ENCODE measurements at regions not wholly inside any gene's neighbourhood (a gene's known extent, or its start where the extent isn't known, plus 50 kb on each side); places are given as distances from the start of the nearest gene placed in this dataset.

DNA sequence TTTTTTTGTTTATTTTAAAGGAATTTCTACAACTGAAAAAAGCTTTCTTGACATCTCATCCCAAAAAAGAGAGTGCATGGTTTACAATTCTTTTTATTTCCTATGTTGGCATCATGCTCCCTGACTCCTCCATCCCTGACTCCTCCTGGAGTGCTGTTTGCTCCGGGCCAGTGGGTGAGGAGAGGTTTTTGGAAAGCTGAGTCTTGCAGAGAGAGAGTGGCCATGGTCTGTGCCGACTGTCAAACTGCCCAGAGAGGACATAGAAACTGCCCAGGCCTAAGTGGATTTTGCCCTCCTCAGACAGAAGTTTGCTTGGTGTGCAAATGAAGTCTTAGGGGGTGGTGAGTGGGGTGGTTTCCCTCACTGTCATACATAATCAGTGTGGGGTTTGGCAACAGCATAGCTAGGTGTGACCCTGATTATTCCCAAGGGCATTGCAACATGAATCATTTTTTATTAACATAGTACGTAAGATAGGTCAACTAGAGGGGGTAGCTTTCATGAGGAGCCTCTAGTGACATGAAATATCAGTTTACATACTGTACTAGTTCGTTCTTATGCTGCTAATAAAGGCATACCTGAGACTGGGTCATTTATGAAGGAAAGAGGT is 179.8 kb upstream of the UBL3 start:
- no peak for DNase-seq (ENCODE audit: low read depth)

DNA sequence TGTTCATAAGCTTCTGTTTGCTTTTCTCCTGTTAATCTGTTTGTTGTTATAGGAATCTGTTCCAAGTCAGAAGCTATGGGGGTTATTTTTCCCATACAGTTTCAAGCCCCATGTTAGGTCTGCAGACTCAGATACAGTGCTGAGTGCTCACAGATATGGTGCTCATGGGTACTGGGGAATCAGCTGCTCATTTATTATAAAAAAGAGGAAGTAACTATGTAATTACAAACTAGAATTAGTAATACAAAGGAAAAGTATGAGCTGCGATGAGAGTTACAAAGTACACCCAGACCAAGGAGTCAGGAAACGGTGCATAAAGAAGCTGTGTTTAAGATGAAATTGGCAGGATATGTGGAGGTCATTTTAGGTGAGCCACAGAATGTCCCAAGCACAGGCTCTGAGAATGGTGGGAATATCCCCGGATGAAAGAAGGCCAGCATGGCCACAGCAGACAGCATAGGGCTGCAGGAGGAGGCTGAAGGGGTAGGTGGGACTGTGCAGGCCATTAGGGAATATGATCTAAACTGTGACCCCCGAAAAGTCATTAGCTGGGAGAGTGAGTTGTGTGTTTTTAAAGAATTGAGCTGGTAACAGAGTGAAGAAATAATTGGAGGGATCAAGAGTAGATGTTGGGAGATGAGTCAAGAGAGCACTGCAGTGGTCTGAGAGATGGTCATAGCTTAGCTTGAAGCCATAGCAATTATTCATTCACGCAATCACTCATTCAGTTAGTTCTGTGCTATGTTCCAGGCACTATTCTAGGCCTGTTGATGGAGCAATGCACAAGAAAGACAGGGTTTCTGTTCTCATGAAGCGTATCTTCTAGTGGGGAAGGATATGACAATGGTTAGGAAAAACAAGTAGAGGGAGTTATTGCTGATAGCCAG is 177.4 kb upstream of the UBL3 start:
- DNase-seq (ENCODE audit: low read depth) = no peak

DNA sequence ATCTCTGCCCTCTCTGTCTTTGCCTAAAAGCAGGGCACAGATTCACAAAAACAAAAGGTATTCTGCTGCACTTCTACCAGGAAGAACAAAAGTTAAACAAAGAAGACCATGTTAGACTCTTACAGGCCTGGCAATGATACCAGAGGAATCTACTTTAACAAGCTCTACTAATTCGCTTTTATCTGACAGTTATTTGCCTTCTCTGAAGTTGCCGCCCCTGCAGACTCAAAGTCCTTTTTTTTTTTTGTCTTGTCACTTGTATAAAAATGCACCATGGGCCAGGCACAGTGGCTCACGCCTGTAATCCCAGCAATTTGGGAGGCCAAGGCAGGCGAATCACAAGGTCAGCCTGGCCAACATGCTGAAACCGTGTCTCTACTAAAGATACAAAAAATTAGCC is 176.5 kb upstream of the UBL3 start:
- no peak for DNase-seq (ENCODE audit: low read depth)

DNA sequence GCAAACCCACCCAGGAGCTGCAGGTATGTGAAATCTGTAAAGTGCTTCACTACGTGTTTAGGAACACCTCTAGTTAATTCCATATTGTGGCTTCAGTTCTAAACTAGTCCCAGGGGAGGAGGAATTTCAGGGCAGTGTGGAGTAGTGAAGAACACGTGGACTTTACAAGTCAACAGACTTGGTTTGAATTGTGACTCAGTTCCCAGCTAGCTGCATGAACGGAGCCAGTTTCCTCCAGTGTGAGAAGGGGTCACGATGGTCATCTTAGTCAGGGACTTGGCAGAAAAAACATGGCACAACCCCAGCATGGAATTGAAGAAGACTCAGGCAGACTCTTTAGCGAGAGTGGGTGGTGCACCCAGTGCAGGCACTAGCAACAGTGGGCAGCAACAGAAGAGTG is 175.7 kb upstream of the UBL3 start:
- peak; percentile 57 for DNase-seq (ENCODE audit: low read depth)

DNA sequence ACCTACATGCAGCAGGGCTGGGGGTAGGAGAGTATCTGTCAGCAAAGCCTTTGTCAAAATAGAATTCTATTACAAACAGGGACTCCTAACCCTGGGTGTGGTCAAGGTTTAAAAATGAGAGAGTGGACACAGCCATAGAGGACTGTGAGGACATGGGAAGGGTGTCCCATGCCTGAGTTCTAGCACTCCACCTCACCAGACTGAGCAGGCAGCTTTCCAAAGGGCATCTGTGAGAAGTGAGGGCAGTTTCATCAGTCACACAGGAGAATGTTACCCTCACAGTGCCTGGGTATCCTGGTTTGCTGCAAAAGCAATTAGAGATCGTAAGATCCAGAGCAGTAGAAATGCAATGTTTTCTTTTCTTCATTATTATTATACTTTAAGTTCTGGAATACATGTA is 174.9 kb upstream of the UBL3 start:
- DNase-seq (ENCODE audit: low read depth) = no peak

DNA sequence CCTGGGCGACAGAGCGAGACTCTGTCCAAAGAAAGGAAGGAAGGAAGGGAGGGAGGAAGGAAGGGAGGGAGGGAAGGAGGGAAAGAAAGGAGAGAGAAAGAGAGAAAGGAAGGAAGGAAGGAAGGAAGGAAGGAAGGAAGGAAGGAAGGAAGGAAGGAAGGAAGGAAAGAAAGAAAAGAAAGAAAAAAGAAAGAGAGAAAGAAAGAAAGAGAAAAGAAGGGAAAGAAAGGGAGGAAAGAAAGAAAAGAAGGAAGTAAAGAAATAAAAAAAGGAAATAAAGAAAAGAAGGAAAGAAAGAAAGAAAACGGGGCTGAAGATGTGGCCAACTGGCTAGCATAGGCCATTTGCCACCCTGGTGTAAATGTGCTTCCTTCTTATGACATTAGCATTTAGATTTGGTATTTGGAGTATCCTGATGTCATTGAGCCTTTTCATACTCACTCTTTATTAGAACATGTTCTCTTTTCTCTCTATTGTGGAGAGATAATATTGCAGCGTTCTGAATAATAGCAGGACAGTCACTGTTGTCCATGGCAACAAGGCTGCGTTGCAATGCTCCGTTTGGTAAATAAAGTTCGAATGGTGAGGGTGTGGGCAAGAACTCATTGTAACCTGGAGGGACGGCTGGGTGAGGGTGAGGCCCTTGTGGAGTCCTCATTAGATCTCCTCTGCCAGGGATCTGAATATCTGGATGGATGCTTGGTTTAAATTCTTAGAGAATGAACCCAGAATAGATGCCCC is 173.9 kb upstream of the UBL3 start:
- no peak for DNase-seq (ENCODE audit: low read depth)

DNA sequence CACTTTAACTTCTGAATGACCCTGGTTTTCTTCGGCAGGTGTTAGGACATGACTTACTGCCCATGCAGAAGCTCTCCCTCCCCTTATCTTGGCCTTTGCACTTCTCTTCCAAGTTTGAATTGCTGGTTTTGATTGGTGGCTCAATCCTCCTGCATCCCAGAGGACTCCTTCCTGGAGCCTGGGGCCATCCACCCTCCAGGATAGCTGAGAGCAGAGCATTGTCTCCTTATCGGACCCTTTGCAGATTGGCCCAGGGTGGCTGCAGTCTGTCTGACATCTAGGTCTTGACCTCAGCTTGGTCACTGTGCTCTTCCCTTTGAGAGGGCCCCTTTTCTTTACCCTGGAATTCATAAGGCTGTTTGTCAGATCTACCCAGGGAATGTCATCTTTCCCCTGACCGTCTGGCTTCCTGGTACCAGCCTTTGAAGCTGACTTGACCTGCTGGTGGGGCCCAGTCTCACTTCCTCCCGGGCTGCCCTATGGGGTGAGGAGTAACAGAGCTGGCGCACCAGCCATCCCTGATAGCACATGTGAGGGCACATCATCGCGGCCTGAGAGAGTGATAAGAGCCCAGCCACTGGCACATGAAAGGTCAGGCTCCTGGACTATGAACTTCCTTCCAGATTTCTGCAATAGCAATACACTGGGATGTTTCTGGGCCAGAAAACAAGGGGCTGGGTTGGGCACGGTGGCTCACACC is 172.9 kb upstream of the UBL3 start:
- DNase-seq (ENCODE audit: low read depth) = no peak

DNA sequence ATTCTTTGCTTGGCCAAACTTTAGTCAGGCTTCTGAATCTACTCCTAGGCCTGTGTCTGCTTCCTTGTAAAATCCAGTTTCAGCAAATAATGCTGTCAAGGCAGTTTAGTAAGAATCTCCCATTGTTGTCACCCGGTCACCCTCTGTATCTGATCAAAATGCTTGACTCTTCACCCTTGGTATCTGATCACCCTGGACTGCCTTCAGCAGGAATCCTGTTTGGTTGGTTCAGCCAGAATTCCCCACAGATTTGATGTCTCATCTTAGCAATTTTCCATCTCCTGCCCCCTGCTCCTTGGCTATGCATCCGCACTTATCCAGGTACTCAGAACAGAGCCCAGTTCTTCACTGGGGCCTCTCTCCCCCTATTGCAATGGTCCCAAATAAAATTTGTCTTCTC is 172.4 kb upstream of the UBL3 start:
- DNase-seq (ENCODE audit: low read depth) = no peak

DNA sequence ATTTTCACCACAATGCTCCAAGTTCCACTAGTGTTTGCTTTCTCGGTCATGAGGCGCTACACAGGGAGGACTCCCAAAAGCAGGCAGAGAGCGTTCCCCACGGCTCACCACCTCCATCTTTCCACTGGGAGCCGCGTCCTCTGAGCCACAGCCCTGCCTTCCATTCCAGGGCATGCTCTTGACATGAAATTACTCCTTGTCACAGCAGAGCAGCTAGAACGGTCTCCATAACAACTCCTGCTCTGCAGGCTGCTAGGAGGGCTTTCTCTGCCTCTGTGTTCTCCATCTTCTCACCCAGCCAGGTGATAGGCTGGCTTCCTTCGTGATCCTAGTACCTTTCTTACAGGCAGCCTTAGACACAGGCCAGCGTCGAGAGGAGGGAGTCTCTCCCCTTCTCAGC is 171.8 kb upstream of the UBL3 start:
- no peak for DNase-seq (ENCODE audit: low read depth)

DNA sequence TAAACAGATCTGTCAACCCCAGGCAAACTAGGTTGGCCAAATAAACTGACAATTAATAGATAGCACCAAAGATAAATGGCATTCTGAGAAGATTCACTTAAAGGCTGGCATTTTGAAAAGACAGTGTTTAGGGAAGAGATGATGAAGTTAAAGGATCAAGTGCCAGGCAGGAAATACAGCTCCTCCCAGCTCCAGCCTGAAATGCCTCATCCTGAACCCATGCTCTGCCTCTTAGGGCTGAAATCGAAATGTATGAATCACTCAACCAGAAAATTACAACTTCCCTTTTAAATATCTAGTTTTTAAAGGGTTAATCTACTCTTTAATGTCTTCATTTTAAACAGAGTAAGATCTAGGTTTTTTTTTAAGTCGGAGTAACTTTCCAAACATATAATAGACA is 171.2 kb upstream of the UBL3 start:
- no peak for DNase-seq (ENCODE audit: low read depth)

DNA sequence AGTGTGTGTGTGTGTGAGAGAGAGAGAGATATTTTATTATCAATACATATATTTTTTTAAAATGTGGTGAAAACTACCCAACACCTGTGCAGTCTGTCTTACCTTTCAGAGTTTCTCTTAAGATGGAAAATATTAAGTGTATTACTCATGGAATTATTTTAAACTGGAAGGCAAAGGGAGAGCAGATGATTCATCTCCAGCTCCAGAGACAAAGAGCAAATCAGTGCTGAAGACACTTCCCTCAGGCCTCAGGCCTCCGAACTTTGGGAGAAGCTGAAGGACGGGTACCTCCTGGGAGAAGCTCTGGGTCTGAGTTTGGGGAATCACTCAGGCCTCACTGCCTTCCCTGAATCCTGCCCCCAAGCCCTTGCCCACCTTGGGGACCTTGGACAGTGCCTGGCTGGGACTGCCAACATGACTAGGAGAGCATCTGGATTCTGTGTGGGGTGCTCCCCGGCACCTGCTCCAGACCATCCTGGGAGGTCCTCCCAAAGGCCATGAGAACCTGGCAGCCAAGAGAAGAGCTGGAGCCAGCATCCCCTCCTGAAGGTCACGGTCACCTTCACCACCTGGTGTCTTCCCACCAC is 170.4 kb upstream of the UBL3 start:
- no peak for DNase-seq (ENCODE audit: low read depth)

DNA sequence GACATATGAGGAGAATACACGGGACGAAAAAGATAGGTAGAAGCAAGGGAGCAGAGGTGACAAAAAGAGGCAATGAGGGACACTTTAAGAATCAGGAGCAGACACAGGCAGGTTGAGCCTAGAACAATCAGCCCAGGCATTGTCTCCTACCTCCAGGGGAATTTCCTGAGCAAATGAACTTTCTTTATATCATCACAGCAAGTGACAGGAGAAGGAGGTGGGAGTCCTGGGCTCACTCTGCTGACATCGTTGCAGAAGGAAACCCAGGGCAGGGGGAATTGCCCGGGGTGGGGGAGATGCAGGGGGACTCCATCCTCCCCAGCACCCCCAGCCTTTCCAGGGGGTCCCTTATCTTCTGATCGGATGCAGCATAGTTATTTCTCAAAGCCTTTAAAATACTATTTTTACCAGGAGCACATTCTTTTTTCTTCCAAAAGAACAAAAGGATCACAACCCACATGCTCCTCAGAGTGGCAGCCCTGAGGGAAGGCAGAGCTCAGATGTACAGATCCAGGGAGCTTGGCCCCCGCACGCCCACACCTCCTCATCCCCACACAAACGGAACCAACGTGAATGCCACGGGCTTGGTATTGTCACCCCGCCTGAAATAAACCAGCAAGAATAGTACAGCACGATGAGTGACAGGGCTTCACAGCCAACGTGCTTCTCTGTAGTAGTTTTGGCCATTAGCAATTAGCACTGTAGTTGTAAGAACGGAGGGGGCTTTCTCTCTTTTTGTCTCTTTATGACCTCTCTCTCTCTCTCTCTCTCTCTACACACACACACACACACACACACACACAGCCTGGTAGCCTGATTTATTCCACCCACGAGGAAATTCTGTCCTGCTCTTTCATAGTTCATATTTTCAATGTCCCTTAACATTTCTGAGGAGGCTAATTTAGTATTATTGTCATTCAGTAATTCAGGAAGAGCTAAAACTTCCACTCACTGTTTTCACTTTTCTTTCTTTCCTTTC is 169.5 kb upstream of the UBL3 start:
- DNase-seq (ENCODE audit: low read depth) = no peak

DNA sequence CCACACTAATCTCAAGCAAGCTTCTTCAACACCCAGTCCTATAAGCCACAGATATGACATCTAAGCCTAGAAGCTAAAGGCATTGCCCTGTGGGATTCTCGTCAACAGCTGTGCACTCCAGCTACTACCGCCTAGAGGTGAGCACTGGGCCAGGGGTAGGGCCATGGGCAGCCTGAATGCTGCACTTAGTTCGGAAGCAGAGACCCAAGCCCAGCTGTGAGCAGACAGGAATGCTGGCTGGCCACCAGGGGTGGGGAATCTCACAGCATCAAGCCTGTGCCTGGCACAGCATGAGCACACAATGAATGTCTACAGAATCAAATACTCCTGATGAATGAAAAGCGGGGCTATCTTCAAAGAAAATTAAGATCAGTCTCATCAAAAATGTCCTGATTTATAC is 167.5 kb upstream of the UBL3 start:
- no peak for DNase-seq (ENCODE audit: low read depth)

DNA sequence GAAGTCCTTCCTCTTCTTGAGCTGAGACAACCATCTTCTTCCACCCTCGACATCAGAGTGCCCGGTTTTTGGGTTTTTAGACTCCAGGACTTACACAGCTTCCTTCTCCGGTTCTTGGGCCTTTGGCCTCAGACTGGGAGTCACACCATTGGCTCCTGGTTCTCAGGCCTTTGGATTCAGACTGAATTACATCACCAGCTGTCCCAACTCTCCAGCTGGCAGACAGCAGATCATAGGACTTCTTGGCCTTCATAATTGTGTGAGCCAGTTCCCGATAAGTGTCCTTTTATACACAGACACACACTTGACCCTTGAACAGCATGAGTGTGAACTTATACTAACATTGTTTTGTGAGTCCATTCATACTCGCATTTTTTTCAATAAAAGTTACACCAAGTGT is 166.0 kb upstream of the UBL3 start:
- DNase-seq (ENCODE audit: low read depth) = no peak

DNA sequence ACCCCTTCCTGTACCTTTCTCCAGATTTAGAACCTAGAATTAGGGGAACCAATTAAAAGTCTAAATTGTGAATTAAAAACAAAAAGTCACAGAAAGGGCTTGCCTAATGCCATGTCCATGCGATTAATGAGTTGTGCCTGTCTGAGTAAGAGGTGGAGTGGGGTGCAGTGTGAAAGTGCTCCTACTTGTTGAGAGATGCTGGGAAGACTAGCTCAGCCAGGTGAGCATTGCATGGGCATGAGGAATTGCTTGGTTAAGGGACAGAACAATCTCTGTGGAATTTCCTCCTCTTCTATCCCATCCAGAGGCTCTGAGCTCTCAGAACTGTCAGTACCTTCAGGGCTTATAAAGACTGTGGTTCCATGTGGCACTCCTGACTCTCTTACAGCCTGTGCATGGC is 159.0 kb upstream of the UBL3 start:
- no peak for DNase-seq (ENCODE audit: low read depth)

DNA sequence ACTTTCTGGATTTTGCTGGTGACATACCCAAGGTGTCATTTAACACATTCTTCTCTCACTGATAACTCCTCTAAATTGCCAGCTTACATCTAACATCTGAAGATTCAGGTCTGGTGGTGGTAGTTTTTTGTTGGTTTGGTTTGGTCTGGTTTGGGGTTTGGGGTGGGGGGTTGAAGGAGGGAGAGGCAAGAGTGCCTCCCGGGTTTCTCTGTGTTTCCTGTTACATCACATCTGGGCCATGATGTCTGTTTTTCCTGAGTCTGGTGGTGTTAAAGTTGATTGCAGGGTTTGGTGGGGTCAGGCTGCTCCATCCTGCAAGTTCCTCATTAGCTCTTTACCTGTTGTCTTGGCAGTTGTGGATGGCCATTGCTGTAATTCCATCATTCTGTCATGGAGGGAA is 155.8 kb upstream of the UBL3 start:
- DNase-seq (ENCODE audit: low read depth) = no peak

DNA sequence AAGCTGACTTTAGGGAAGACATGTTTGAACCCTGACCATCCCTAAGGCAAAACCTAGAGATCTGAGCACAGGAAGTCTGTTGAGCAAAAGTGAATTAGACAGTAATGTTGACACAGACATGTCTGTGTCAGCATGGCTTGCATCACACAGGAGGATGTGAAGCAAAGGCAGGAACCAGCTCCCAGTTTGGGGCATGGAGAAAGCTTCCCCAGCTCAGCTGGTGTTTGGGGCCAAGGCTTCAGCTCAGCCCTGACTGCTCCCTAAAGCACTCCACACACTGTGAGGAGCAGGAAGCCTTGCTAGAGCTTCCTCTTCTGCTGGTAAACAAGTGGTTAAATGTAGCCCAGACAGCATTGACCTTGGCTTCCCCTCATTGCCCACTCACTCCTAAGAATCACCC is 153.8 kb upstream of the UBL3 start:
- DNase-seq (ENCODE audit: low read depth) = no peak

DNA sequence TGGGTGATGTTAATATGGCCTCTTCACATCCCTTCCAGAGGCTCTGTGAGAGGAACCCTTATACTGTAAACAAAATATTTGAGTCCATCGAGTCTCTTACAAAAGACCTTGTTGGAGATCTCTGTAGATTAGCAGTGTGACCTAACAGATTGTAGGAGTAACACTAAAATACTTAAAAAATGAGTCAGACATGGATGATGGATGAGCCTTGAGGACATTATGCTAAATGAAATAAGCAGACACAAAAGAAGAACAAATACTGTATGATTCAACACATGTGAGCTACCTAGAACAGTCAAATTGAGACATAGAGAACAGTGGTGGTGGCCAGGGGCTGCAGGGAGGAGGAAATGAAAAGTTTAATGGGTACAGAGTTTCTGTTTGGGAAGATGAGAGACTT is 152.2 kb upstream of the UBL3 start:
- peak; percentile 49 for DNase-seq (ENCODE audit: low read depth)

DNA sequence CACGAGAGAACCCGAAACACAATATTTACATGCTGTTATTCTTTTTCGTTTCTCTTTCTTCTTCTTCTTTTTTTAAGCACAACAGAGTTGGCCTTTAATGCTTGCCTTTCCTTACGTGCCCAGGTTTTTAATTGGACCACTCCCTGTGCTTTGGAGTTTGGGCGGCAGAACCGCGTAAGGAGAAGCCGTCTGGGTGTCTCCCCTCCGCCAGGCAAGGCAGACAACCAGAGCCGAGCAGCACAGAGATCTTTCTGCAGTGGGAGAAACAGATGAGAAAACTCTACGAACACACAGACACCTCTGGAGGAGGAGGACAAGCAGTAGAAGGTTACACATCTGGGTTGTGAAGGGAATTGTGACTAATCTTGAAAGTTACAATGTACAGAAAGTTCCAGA is 150.0 kb upstream of the UBL3 start:
- no peak for DNase-seq (ENCODE audit: low read depth)

DNA sequence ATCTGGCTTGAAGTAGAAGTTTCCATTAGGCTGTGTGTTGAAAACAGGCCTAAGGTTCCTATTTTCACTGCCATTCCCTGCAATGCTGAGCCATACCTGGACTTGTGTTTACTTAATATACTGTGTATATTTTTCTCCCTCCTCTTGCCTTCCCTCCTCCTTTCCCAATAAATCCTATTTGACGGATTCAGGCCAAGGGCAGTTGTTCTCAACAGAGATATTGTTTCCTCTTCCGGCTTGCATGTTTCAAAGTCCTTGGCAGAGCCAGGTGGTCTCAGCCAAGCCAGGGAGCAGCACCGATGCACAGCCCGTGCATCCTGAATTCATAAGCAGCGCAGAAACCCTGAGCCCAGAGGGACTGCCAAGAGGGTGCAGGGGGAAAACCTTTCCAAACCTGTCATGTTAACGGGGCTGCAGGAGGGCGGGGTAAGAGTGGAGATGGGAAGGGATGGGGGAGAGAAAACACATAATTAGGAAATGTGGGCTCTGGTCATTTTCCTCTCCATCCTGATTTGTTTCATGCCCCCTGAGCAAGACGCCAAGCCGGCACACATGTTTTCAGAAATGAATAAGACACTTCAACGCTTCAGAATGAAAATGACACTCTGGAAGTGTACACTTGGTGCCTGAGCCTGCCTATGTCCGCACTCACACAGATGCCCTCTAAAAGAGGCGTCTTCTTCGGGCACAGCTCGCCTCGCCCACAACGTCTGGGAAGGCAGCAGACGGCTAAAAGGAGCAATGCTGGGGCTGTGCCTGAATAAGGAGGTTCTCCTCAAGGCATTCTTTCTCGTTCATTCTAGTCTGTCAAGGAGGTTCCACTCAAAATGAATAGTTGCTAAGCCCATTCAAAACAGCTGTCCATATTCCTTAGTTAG is 149.3 kb upstream of the UBL3 start:
- DNase-seq (ENCODE audit: low read depth) = no peak
